H1 (cell line): ENCODE measurements at regions not wholly inside any gene's neighbourhood (a gene's known extent, or its start where the extent isn't known, plus 50 kb on each side); places are given as distances from the start of the nearest gene placed in this dataset.

Source experiments
- CTCF ChIA-PET: fragments of 300-600 bp; sonication (Branson Sonifier 250); formaldehyde crosslinking; loops from one replicate; lab custom pipeline; 2021; ENCODE audit not compliant: partially characterized antibody; lab: Charles Lee
- POLR2A ChIA-PET: fragments of 300-600 bp; sonication (Branson Sonifier 250); formaldehyde crosslinking; loops from one replicate; lab custom pipeline; 2021; ENCODE audit warnings: inconsistent platforms; ENCODE audit not compliant: partially characterized antibody; lab: Charles Lee
- DNase-seq, 2 experiments: peaks; one replicate each; pipeline versions ENCODE4 v3.0.0 to v3.0.0-alpha.2; 2010 to 2022; ENCODE audit warnings: low spot score in 2 of 2, low read depth in 1 of 2, mixed read lengths in 1 of 2
- FAIRE-seq: peaks from 2 replicates; lab custom pipeline; 2011; peaks lifted over from hg19 to GRCh38; lab: Jason Lieb, UNC
- H2AFZ ChIP-seq: 2 replicates; pipeline ENCODE4 v1.8.1; 2012; ENCODE audit warnings: low read length, inconsistent platforms
- H2AK5ac ChIP-seq: 2 replicates; pipeline ENCODE4 v1.6.1; 2013; ENCODE audit warnings: low read depth, low read length
- H2BK120ac ChIP-seq: replicated peaks from 2 replicates; pipeline ENCODE3; 2013; ENCODE audit warnings: low read depth, low read length, inconsistent platforms
- H2BK12ac ChIP-seq: 2 replicates; pipeline ENCODE4 v1.6.1; 2013; ENCODE audit warnings: low read depth, low read length
- H2BK15ac ChIP-seq: 2 replicates; pipeline ENCODE4 v1.6.1; 2013; ENCODE audit warnings: low read length
- H2BK20ac ChIP-seq: 2 replicates; pipeline ENCODE4 v1.6.1; 2013; ENCODE audit warnings: low read length
- H2BK5ac ChIP-seq: 2 replicates; pipeline ENCODE4 v1.6.1; 2013; ENCODE audit warnings: low read depth, low read length
- H3K14ac ChIP-seq: 2 replicates; pipeline ENCODE4 v1.6.1; 2013; ENCODE audit warnings: inconsistent platforms; ENCODE audit not compliant: insufficient read length
- H3K18ac ChIP-seq: 2 replicates; pipeline ENCODE4 v1.6.1; 2013; ENCODE audit warnings: low read length; ENCODE audit errors: extremely low read depth
- H3K23ac ChIP-seq: 2 replicates; pipeline ENCODE4 v1.6.1; 2013; ENCODE audit warnings: inconsistent platforms; ENCODE audit not compliant: insufficient read length
- H3K23me2 ChIP-seq: 2 replicates; pipeline ENCODE4 v1.6.1; 2013; ENCODE audit warnings: low read depth, low read length
- H3K27ac ChIP-seq: 2 replicates; pipeline ENCODE4 v1.6.1; 2011; ENCODE audit warnings: low read depth, low read length, inconsistent platforms
- H3K27me3 ChIP-seq, 4 experiments: replicated peaks in 1 of 4; 1 replicate in 1 of 4; 2 replicates in 3 of 4; pipeline versions ENCODE4 v1.6.1 to v1.8.1; 2011 to 2013; ENCODE audit warnings: low read length in 3 of 4, mild to moderate bottlenecking in 3 of 4, inconsistent platforms in 2 of 4, mixed read lengths in 2 of 4, moderate library complexity in 1 of 4; ENCODE audit not compliant: control insufficient read depth in 3 of 4, insufficient read depth in 3 of 4; ENCODE audit errors: extremely low read depth in 1 of 4
- H3K36me3 ChIP-seq, 4 experiments: 2 replicates each; pipeline versions ENCODE4 v1.6.1 to v1.8.1; 2011 to 2013; ENCODE audit warnings: mild to moderate bottlenecking in 4 of 4, low read length in 3 of 4, moderate library complexity in 2 of 4, control low read depth in 1 of 4, inconsistent platforms in 1 of 4; ENCODE audit not compliant: insufficient read depth in 4 of 4, control insufficient read depth in 2 of 4
- H3K4ac ChIP-seq: replicated peaks from 2 replicates; pipeline ENCODE3; 2013; ENCODE audit warnings: low read length, low read depth, mixed read lengths, inconsistent platforms; ENCODE audit not compliant: insufficient read length
- H3K4me1 ChIP-seq, 4 experiments: replicated peaks in 1 of 4; 1 replicate in 1 of 4; 2 replicates in 3 of 4; pipeline versions ENCODE4 v1.6.1 to v1.8.1; 2011 to 2013; ENCODE audit warnings: low read length in 3 of 4, inconsistent platforms in 2 of 4, mixed read lengths in 1 of 4; ENCODE audit not compliant: insufficient read depth in 4 of 4, control insufficient read depth in 3 of 4
- H3K4me2 ChIP-seq, 2 experiments: 2 replicates each; pipeline versions ENCODE4 v1.6.1 to v1.8.1; 2011 to 2013; ENCODE audit warnings: low read depth in 2 of 2, low read length in 2 of 2, control low read depth in 1 of 2, inconsistent platforms in 1 of 2, mild to moderate bottlenecking in 1 of 2; ENCODE audit not compliant: insufficient read depth in 1 of 2
- H3K4me3 ChIP-seq, 4 experiments: fragments of 200-600, 300-600 bp in 1 of 4; sonication (generic), shearing (Covaris generic), sonication (Bioruptor Twin) in 1 of 4; 2 replicates each; pipeline versions ENCODE4 v1.5.1 to v1.8.1; 2011 to 2016; ENCODE audit warnings: low read length in 4 of 4, low read depth in 3 of 4, control low read depth in 2 of 4, inconsistent platforms in 2 of 4, mild to moderate bottlenecking in 2 of 4, mixed read lengths in 1 of 4, moderate library complexity in 1 of 4; ENCODE audit not compliant: insufficient read depth in 2 of 4; ENCODE audit errors: extremely low read depth in 1 of 4
- H3K56ac ChIP-seq: replicated peaks from 2 replicates; pipeline ENCODE3; 2013; ENCODE audit warnings: low read depth, mild to moderate bottlenecking, mixed read lengths, low read length, inconsistent platforms; ENCODE audit not compliant: insufficient read length
- H3K79me1 ChIP-seq: 2 replicates; pipeline ENCODE4 v1.6.1; 2013; ENCODE audit warnings: low read depth, low read length, control low read depth
- H3K79me2 ChIP-seq, 2 experiments: 2 replicates each; pipeline versions ENCODE4 v1.6.1 to v1.8.1; 2012 to 2013; ENCODE audit warnings: low read length in 2 of 2, mild to moderate bottlenecking in 2 of 2, inconsistent platforms in 1 of 2; ENCODE audit not compliant: insufficient read depth in 2 of 2, control insufficient read depth in 1 of 2
- H3K9ac ChIP-seq, 4 experiments: replicated peaks in 1 of 4; 1 replicate in 1 of 4; 2 replicates in 3 of 4; pipeline versions ENCODE4 v1.6.1 to v1.8.1; 2011 to 2013; ENCODE audit warnings: low read depth in 3 of 4, low read length in 3 of 4, control low read depth in 2 of 4, mild to moderate bottlenecking in 2 of 4, moderate library complexity in 2 of 4, inconsistent platforms in 1 of 4; ENCODE audit errors: extremely low read depth in 1 of 4
- H3K9me3 ChIP-seq, 2 experiments: 2 replicates each; pipeline versions ENCODE4 v1.6.1 to v1.8.1; 2012 to 2013; ENCODE audit warnings: mild to moderate bottlenecking in 2 of 2, moderate library complexity in 2 of 2, control low read depth in 1 of 2, inconsistent platforms in 1 of 2, low read depth in 1 of 2, low read length in 1 of 2, mixed read lengths in 1 of 2; ENCODE audit not compliant: insufficient read depth in 2 of 2
- H4K20me1 ChIP-seq, 2 experiments: replicated peaks in 1 of 2; 2 replicates each; pipeline versions ENCODE3 to v1.8.1; 2011 to 2013; ENCODE audit warnings: inconsistent platforms in 2 of 2, low read length in 2 of 2, mild to moderate bottlenecking in 1 of 2; ENCODE audit not compliant: insufficient read depth in 2 of 2, control insufficient read depth in 1 of 2
- H4K5ac ChIP-seq: 2 replicates; pipeline ENCODE4 v1.6.1; 2013; ENCODE audit warnings: low read length, low read depth, mixed read lengths, inconsistent platforms; ENCODE audit not compliant: insufficient read length
- H4K8ac ChIP-seq: 2 replicates; pipeline ENCODE4 v1.8.0; 2013; ENCODE audit warnings: mild to moderate bottlenecking, moderate library complexity, low read length, inconsistent platforms; ENCODE audit not compliant: insufficient read depth; ENCODE audit errors: extremely low read depth
- H4K91ac ChIP-seq: replicated peaks from 2 replicates; pipeline ENCODE3; 2013; ENCODE audit warnings: low read length, mixed read lengths, inconsistent platforms; ENCODE audit not compliant: insufficient read length
- FOSL1 ChIP-seq: IDR thresholded peaks from 2 replicates; pipeline ENCODE4 v1.6.1; 2011; ENCODE audit warnings: mild to moderate bottlenecking, low read depth, low read length, moderate library complexity; ENCODE audit not compliant: insufficient read depth
- SP4 ChIP-seq: IDR thresholded peaks from 2 replicates; pipeline ENCODE4 v1.6.1; 2012; ENCODE audit warnings: low read length, inconsistent platforms
- YY1 ChIP-seq: IDR thresholded peaks from 2 replicates; pipeline ENCODE4 v1.6.1; 2011; ENCODE audit warnings: low read depth, mild to moderate bottlenecking, low read length
- WGBS, 2 experiments: shearing (Covaris generic) in 1 of 2; methylation state at CpG; one replicate each; pipeline versions ENCODE4 v1.1.6 to v1.1.7; 2013 to 2015; ENCODE audit warnings: low lambda C conversion rate in 2 of 2, mixed read lengths in 2 of 2, inconsistent platforms in 1 of 2, low coverage in 1 of 2, missing lambda C conversion rate in 1 of 2; ENCODE audit not compliant: insufficient replicate concordance in 2 of 2, insufficient coverage in 1 of 2, insufficient read length in 1 of 2; ENCODE audit errors: extremely low coverage in 1 of 2, missing lambda C conversion rate in 1 of 2; 5-methylcytosine and 5-hydroxymethylcytosine counted together

DNA sequence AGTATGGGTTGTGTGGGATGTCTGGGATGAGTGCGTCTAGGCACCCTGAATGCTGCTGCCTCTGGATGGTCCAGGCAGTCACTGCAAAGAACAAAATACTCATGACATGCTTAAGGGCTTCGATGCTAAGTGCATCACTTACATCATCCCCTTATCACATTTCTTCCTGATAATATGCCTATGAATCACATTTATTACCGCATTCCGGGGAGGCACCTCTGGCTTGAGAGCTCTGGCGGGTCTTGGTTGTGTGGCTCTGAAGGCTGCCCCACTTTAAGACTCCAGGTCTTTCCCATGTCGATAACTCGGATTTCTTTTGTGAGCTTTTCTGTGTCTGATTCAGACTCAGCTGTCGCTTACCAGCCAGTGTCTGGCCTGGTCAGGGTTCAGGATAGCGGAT is 1126.4 kb downstream of the TBC1D22A start (continued):
- no peak for TF ChIP-seq SP4

DNA sequence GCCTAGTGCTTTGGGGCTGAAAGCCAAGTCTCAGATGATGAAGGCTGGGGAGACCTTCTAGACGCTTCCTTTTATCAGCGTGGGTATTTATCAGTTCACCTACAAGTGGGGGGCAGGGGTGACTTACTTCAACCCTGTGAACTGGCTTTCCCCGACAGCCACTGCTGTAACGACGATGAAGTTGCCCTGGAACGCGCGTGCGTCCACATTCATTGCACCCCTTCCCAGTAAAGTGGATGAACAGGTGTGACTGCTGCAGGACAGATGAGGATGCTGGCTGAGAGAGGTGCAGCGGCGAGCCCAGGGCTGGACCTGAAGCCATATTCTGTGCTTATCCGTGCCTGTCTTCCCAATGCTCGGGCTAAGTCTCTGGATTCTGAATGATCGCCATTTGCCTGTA is 1122.3 kb downstream of the TBC1D22A start:
- Histone ChIP-seq H3K14ac (no peak overlapping the region), H3K23ac (no peak overlapping the region), H2BK15ac (no peak overlapping the region), H3K79me2 (no peaks in the 10 kb centered on the region), H3K9me3 (peaks cover 38 to 77% of the 10 kb centered on the region in 2 experiments), H3K9ac (no peak overlapping the region), H2BK12ac (no peak overlapping the region), H3K4me3 (no peak overlapping the region), H3K4me2 (no peak overlapping the region), H2AFZ (no peak overlapping the region), H2BK120ac (no peak overlapping the region), H2BK5ac (no peak overlapping the region), H3K27me3 (no peaks in the 10 kb centered on the region), H3K18ac (no peak overlapping the region), H2BK20ac (no peak overlapping the region), H4K5ac (no peak overlapping the region), H3K36me3 (no peaks in the 10 kb centered on the region), H3K4me1 (no peaks in the 10 kb centered on the region), H3K4ac (no peak overlapping the region), H4K20me1 (no peaks in the 10 kb centered on the region), H3K27ac (no peak overlapping the region), H3K23me2 (no peaks in the 10 kb centered on the region), H4K91ac (no peak overlapping the region), H4K8ac (no peak overlapping the region), H3K56ac (no peak overlapping the region), H2AK5ac (no peak overlapping the region), H3K79me1 (no peaks in the 10 kb centered on the region)
- FAIRE-seq (no peak), DNase-seq (no peak)
- TF ChIP-seq FOSL1: no peak
- no peak for TF ChIP-seq YY1
- CTCF ChIA-PET: no interaction called here
- POLR2A ChIA-PET: no interaction called here
- WGBS, 2 experiments: 96% methylated on average over 14 of the region's 14 CpGs; no CpG with 5 or more reads in 1 of the 2 experiments
